Stimulated activated CD4-positive, alpha-beta T cell treated with anti-CD3 and anti-CD28 coated beads, Interleukin-1b, Interleukin-23, amount 100 ng/mL, for 24 hours (primary cell): ENCODE measurements at regions not wholly inside any gene's neighbourhood (a gene's known extent, or its start where the extent isn't known, plus 50 kb on each side); places are given as distances from the start of the nearest gene placed in this dataset.

ENCODE experiments used
- DNase-seq, 4 experiments: peaks; one replicate each; pipeline ENCODE4 v3.0.0-alpha.2; 2020; ENCODE audit warnings: low read depth in 4 of 4, low spot score in 1 of 4

DNA sequence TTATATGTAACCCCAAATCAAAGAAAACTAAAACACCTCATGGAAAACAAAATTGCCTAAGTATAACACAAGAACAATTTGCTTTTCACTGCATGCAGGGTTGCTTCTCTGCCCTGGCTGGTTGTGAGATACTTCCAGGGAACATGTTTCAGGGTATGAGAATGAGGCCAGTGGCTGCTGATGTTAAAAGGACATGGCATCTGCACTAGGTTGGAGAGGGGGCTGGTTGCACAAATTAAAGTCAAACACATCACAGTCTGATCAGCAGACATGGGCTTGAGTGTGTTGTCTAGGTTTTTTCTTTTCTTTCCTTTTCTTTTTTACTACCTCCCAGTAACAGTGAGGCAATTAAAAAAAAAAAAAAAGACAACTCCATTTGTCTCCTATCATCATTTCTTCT is 374.9 kb downstream of the MCTP2 start:
- no peak for DNase-seq

DNA sequence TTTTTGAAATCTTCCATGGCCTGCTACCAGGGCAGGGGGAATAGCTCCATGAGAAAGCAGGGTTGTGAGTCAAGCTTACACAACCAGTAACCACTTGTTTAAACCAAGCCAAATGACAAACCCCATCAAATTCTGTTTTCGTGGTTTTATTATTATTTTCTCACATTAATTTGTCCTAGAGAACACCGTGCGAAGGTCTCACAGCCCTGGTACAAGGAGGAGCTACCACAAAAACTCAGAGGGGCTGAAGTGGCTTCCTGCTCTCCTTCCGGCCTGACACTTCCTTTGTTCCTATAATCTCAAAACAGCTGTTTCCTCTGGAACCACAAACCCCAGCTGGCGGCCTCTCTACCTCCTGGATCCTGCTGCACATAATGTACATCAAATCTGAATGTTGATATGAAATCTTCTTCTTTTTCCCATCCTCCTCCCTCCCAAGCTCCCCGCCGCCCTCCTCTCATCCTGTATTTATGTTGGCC is 375.9 kb downstream of the MCTP2 start:
- DNase-seq: no peak

DNA sequence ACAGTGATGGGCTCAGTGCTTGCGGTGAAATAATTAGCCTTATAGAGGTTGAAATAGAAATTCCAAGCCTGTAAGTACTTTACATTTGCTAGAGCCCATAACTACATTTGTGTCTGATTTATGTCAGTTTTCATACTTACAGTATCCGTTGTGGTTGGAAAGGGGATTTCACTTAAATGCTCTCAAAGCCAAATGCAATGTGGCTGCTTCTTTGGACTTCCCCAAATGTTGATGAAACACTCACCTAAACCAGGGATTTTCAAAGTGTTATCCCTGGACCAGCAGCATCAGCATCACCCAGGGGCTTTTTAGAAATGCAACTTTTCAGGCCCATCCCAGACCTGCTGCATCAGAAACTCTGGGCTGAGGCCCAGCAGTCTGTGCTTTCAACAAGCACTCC is 378.7 kb downstream of the MCTP2 start:
- no peak for DNase-seq

DNA sequence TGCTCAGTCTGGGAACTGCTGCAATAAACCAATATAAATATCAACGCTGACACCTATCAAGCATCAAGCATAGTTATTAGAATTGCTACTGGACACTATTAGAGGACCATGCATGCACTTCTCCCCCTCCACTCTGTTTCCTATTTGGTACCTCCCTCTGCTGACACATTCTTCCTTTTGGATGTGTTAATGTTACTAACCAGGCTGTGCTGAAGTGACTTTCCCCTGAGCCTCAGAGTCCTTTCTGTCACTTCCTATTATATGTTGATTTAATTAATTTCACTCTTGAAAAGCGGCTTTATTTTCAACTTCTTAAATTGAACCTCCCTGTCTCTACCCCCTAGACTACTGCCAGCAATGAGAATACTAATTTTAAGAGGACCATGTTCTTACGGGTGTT is 379.1 kb downstream of the MCTP2 start:
- no peak for DNase-seq

DNA sequence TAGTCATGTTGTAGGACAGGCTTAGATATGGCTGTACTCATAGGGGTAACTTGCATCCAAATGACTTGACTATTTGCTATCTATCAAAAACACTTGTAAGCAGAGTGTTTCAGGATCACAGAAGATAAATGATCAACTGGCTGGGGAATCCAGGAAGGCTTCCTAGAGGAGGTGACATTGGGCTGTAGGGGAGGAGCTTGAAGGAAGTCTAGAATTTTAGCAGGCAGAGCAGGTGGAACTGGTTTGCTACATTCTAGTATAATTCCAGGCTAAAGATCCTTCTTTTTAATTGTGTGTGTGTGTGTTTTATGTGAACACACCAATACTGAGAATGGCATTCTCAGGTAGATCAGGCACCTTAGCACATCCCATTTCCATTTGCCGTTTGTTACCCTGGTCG is 380.3 kb downstream of the MCTP2 start:
- no peak for DNase-seq

DNA sequence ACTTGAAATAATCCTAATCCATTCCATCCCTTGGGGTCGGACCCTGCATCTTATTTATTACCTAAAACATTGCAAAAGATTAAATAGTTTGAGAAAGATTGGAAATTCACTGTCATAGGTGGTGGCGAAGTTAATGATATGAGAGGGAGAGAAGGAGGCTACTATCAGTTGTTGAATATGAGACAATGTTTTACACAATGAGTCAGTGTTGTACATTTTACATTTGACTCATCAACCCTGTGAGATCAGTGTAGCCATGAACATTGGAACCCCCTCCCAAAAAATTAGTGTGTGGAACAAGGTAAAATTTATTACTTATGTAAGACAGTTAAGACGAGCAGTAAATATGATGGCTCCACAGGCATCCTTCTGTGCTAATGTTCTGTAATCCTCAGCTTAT is 384.3 kb downstream of the MCTP2 start:
- no peak for DNase-seq

DNA sequence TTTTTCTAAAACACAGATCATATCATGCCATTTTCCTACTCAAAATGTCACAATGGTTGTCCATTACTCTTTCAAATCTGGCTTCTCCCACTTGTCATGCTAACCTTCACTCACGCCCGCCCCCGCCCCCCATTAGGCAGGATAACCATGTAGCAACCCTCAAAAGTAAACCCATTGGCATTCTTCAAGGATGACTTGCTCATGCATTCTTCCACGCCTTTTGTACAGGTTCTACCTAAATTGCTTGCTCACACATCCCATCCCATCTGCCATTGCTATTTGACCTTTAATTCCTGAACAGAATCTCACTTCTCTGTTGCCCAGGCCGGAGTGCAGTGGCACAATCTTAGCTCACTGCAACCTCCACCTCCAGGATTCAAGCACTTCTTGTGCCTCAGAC is 389.3 kb downstream of the MCTP2 start:
- no peak for DNase-seq

DNA sequence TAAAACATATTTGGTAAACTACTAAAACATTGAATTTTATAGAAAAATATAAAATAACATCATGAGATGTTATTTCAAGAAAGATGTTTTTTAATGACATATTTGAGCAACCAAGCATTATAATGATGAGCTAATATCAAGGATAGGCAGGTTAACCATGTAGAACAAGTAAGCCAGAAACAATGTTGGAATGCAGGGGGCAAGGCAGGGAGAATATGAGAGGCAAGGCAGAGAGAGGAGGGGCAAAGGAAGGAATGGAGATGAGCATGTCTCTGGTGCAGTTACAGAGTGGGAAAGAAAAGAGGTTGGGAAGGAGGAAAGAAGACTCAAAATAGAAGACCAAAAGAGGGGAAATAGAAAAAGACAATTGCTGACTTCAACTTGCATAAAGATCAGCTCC is 390.4 kb downstream of the MCTP2 start:
- DNase-seq: no peak

DNA sequence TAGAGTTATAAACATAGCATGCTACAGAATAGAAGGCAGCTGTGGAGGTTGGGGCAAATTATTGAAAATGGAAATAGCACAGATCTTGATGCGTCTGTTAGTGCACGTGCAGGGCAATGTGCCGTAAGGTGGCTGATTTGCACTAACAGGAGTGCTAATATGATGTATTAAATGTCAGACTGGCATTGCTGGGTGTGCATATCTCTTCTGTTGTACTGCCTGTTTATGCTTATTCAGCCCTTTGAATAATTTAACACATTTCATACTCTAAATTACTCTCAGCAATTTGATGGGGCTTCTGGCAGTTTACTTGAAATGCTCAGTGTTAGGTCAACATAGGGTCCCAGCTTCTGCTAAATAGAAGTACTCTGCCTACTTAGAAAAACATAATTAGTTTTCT is 395.6 kb downstream of the MCTP2 start:
- no peak for DNase-seq

DNA sequence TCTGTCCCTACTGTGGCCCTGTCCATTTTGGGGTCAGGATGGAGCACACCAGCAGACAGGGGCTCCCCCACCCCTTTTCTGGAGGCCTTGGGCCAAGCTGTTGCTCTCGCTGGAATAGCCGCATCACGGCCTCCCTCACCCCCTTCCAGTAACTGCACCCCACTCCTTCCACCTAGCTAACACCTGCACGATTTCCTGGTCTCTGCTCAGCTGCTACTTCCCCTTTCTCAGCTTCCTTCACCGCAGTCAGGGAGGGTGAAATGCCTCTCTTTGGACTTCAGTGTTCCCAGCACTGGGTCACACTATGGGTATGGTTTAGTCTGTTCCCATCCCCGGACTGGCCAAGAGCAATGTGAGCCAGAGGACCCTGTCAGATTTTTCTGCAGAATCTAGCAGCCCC is 400.2 kb downstream of the MCTP2 start:
- no peak for DNase-seq

DNA sequence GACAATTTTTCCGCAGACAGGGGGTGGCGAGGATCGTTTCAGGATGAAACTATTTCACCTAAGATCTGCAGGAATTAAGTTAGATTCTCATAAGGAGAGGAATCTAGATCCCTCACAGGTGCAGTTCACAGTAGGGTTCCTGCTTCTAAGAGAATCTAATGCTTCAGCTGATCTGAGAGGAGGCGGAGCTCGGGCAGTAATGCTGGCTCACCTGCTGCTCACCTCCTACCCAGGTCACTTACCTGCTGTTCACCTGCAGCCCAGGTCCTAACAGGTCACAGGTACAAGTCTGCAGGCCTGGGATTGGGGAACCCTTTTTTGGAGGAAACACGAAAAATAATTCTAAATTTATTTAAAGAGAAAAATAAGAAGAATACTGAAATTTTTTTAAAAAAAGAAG is 406.8 kb downstream of the MCTP2 start:
- DNase-seq: no peak

DNA sequence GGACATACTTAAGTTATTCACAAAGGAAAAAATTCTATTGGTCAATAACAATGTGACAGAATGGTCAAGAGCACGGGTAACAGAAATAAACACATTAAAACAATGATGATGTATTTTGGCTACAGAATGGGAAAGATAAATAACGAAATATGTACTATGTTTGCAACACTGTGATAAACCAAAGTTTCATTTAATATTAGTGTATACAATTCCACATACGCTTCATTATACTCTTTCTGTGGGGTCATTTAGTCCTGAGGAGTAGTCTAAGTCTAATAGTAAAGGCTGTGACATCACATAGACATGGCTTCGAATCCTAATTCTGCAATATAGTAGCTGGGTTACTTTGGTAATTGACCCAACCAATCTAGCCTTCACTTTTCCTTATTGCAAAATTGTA is 408.3 kb downstream of the MCTP2 start:
- DNase-seq: no peak

DNA sequence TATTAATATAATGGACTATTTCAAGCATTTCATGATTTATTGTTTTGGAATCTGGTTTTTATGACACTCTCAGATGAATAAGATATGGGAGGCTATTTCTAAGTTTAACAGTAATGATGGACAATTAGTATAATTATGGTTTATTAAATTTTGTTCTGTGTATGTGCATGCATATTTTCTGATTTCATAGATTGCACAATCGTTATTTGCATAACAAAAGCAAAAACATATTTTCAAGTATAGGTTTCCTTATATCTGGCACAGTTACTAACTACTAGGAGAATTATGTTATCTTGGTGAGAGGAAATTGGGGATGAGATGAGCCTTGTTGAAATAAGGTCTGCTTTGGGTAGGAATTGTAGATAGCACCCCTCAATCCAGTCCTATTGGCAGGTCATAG is 413.1 kb downstream of the MCTP2 start:
- DNase-seq: no peak

DNA sequence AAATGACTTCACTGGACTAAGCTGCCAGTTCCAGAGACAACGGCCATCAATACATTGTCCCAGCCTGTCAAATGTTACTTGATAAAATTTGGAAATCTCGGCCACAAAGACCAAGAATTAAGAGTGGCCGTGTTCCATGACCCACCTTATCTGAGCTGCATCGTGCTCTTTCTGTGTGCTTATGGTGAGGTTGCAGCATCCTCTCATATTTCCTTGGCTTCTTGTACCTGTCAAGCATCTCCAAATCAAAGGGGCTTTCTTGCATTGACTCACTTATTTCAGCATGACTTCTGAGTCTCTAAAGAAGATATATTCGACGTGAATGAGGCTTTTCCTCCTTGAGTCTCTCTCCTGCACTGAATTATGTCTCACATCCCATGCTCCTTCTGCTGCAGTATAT is 421.7 kb downstream of the MCTP2 start:
- no peak for DNase-seq

DNA sequence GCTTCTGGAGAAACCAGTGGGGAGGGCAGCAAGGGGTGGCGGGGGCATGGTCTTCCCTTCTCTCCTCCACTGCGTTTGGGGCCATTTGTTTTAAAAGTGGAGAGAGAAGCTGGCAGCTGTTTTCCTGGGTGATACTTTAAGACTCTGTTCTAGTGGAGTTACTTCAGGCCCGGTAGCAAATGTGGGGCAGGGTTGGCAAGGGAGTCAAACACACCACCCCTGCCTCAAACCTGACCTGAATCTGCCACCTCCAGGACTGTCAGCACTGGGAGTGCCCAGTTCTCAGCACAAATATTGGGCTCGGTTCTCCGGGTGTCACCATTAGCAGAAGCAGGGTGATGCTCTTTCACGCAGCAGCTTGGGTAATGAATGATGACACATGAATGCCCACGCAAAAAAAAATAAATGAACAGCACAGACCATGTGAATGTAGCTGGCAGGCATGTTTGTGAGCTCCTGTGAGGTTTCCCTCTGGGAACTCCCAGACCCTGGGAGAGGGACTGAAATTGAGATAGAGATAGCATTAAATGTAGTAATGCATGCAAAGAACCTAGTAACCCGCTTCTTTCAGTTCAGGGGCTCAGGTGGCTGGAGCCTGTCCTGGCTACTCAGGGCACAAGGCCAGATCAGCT is 424.0 kb downstream of the MCTP2 start:
- no peak for DNase-seq

DNA sequence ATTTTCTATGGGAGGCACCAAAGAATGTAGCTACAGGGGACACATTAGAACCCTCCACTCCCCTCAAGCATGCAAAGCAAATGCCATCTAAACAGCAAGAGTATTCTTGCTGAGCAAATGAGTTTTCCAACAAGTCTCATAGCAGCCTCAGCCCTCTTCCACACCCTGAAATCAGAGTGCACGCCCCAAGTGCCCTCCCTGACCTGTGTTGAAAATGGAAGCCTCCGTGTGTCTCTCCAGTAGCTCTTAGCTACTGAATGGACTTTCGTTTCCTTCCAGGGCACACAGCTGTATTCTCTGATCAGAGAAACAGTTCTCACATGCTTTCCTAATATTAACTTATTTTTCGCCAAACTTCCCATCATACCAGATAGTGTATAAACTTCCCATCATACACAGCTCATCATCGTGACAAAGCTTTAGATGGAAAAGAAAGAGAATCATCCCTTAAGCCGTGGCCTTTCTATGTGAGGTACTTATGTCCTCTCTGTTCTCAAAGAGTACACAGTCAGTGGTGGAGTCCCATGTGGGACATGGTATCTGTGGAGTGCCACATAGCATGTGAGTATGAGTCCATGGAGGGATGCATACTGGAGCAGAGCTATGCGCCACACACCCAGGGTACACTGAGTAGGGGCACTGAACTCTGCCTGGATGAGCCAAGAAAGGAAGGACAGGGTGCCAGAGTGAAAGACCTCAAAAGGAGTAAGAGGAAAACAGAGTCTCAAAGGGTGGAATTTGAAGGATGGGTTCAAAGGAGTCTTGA is 434.5 kb downstream of the MCTP2 start:
- no peak for DNase-seq

DNA sequence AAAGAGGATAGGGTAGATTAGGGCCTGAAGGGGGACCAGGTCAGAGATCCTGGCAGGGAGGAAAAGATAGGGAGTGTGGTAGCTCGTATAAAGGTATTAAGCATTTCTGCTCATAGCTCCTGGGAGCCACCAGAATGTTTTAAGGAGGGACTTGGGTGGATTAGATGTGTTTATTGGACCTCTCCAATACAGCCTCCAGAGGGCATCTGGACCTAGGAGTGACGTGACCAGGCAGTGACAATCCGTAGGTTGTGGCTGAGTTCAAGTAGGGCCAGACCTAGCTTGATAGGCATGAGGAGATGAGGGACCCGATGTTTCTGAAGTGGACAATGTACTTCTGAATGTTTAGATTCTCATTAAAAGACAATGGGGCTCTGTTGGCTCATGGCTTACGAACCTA is 435.2 kb downstream of the MCTP2 start:
- DNase-seq: no peak

DNA sequence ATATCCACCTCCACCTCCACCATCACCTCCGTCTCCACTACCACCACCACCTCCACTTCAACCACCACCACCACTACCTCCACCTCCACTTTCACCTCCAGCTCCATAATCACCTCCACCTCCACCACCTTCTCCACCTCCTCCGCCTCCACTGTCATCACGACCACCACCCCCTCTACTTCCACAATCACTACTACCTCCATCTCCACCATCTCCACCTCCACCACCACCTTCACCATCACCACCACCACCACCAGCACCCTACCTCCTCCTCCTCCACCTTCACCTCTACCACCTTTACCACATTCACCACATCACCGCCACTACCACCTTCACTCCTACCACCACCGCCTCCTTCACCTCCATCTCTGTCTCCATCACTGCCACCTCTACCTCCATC is 435.7 kb downstream of the MCTP2 start:
- DNase-seq: no peak

DNA sequence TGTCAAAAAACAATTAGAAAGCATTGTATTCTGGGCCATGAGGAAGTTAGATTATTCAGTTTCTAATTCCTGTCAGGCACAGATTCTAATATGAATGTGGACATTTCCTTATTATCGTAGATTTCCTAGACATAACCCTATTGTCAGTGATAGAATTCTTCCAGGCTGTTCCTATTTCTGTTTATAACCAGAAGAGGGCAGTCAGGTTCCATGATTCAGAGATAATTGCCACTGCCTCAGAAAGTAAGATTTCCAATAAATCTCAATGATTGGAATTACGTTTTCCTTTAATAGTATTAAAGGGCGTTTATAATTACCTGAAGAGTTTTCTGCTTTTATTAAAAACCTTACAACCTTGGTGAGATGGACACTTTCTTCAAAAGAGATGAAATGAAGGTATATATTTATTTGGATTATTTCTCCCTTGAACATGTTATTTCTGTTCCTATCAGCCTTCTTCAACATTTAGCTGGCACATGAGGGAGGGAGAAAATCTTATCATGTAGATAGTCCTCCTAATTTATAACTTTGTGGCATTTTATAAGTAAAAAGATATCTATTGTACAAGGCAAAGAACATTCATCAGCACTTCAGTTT is 439.2 kb downstream of the MCTP2 start:
- no peak for DNase-seq

DNA sequence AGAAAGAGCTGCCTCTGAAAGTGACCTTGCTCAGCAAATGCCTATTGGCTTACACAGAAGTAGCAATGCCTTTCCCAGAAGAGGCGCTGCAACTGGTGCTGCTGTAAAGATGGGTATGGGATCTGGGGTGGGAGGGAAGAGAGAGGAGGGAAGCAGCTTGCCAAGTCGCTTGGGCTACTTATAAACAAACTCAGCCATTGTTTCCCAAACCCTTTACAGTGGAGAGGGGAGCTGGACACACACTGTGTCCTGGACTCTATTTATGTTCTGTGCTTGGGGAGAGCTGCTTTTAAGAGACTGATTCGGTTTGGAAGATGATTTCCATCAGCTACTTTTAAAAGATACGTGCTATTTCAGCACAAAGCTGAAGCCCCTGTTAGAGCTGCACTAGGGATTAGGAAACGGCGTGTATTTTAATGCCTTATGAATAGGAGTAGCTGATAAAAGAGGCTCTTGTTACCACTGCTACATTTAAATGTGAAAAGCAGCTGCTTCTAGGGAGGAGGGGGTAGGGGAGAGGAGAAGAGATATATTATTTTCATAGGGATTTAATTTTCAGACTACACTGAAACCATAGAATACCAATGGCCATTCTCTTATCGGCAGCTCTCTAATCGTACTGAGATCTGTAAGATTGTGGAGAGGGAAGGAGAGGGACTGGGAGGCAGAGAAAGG is 440.6 kb downstream of the MCTP2 start:
- DNase-seq: no peak

DNA sequence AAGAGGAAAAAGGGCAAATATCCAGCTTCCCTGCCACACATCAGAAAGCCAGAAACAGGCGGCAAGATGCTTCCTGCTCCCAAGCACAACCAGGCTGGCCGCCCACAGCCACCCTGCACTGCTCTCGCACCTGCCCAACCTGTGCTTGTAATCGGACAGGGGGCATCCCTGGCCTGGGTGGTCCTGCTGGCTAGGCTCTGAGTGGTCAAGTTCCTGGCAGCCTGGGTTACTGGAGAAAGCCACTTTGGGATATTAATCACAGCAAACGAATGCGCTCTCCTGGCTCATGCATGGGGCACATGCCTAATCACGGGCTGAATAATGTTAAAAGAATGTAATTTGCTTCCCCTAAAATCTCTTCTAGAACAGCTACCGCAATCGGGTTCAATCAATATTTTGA is 442.4 kb downstream of the MCTP2 start:
- no peak for DNase-seq

DNA sequence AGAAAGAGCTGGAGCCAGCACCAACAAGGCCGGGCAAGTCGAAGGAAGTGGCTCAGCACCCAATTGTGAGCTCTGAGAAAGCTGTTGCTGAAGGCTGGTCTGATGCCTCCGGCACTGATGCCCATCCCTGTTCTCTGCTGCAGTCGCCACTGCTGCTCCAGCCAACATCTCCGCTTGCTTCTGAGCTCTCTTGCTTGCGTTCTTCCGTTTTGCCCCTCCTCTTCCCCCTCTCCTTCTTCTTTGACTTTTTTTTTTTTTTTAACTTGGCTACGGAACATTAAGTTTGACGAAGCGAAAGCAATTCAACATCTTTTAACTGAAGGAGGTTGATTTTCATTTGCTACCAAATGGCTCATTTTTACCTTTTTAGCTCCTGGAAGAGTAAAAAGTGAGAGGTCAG is 442.9 kb downstream of the MCTP2 start:
- no peak for DNase-seq
